Endothelial cell of umbilical vein (primary cell): ENCODE measurements at regions not wholly inside any gene's neighbourhood (a gene's known extent, or its start where the extent isn't known, plus 50 kb on each side); places are given as distances from the start of the nearest gene placed in this dataset.

Source experiments
- BruUV-seq: library from RNA; stranded (reverse); fragments of 400-500 nt; replicated peaks from 2 replicates; lab custom pipeline; 2021; lab: Mats Ljungman, UMichigan
- CTCF ChIA-PET: fragments of 300-600, 350-600 bp; sonication (Branson Sonifier 250); formaldehyde crosslinking; loops from one replicate; lab custom pipeline; 2021; ENCODE audit warnings: antibody characterized with exemption, inconsistent platforms; lab: Charles Lee
- POLR2A ChIA-PET: fragments of 300-600, 350-600 bp; sonication (Branson Sonifier 250); formaldehyde crosslinking; loops from one replicate; lab custom pipeline; 2021; ENCODE audit warnings: antibody characterized with exemption, inconsistent platforms; lab: Charles Lee
- DNase-seq: peaks from one replicate; pipeline ENCODE4 v3.0.0-alpha.2; 2011; ENCODE audit warnings: low read depth, low spot score
- FAIRE-seq: peaks from 2 replicates; lab custom pipeline; 2011; peaks lifted over from hg19 to GRCh38; lab: Jason Lieb, UNC
- H2AFZ ChIP-seq: 2 replicates; pipeline ENCODE4 v1.6.0; 2012; ENCODE audit warnings: low read depth, low read length, control low read depth, inconsistent platforms
- H3K27ac ChIP-seq: 2 replicates; pipeline ENCODE4 v1.5.1; 2011; ENCODE audit warnings: low read depth, mild to moderate bottlenecking, control low read depth, low read length, moderate library complexity; ENCODE audit not compliant: insufficient read depth
- H3K27me3 ChIP-seq, 2 experiments: 2 replicates each; pipeline versions ENCODE4 v1.6.0 to v1.6.1; 2011; ENCODE audit warnings: low read length in 2 of 2, mixed read lengths in 1 of 2; ENCODE audit not compliant: control insufficient read depth in 2 of 2, insufficient read depth in 2 of 2
- H3K36me3 ChIP-seq, 2 experiments: 2 replicates in 1 of 2; 3 replicates in 1 of 2; pipeline ENCODE4 v1.5.1; 2011; ENCODE audit warnings: low read length in 2 of 2, mild to moderate bottlenecking in 1 of 2, moderate library complexity in 1 of 2; ENCODE audit not compliant: control insufficient read depth in 2 of 2, insufficient read depth in 2 of 2; ENCODE audit errors: extremely low read depth in 1 of 2
- H3K4me1 ChIP-seq: 3 replicates; pipeline ENCODE4 v1.5.1; 2011; ENCODE audit warnings: mild to moderate bottlenecking, low read length; ENCODE audit not compliant: control insufficient read depth, insufficient read depth; ENCODE audit errors: extremely low read depth
- H3K4me2 ChIP-seq: 2 replicates; pipeline ENCODE4 v1.6.1; 2011; ENCODE audit warnings: low read length, control low read depth, mixed read lengths; ENCODE audit not compliant: insufficient read depth
- H3K4me3 ChIP-seq, 3 experiments: fragments of 200-600 bp in 1 of 3; sonication (generic), shearing (Covaris generic) in 1 of 3; replicated peaks in 1 of 3; 2 replicates each; pipeline ENCODE4 v1.5.1; 2011 to 2016; ENCODE audit warnings: control low read depth in 3 of 3, low read length in 3 of 3, mild to moderate bottlenecking in 2 of 3, inconsistent platforms in 1 of 3, low read depth in 1 of 3, moderate library complexity in 1 of 3; ENCODE audit not compliant: insufficient read depth in 1 of 3
- H3K79me2 ChIP-seq: 2 replicates; pipeline ENCODE4 v1.6.0; 2012; ENCODE audit warnings: low read length, inconsistent platforms; ENCODE audit not compliant: control insufficient read depth, insufficient read depth
- H3K9ac ChIP-seq: replicated peaks from 2 replicates; pipeline ENCODE3; 2011; ENCODE audit warnings: low read length, control low read depth; ENCODE audit not compliant: insufficient read depth; ENCODE audit errors: extremely low read depth
- H3K9me1 ChIP-seq: replicated peaks from 3 replicates; pipeline ENCODE4 v1.6.0; 2011; ENCODE audit warnings: mild to moderate bottlenecking, low read length; ENCODE audit not compliant: control insufficient read depth, insufficient read depth; ENCODE audit errors: extremely low read depth
- H3K9me3 ChIP-seq: replicated peaks from 2 replicates; pipeline ENCODE4 v1.5.1; 2012; ENCODE audit warnings: low read length, inconsistent platforms; ENCODE audit not compliant: control insufficient read depth, insufficient read depth
- H4K20me1 ChIP-seq: replicated peaks from 2 replicates; pipeline ENCODE3; 2011; ENCODE audit warnings: mild to moderate bottlenecking, low read length; ENCODE audit not compliant: control insufficient read depth, insufficient read depth; ENCODE audit errors: extremely low read depth
- EZH2 ChIP-seq: IDR thresholded peaks from 2 replicates; pipeline ENCODE4 v1.6.1; 2012; ENCODE audit warnings: borderline replicate concordance, low read depth, mild to moderate bottlenecking, moderate library complexity, low read length, inconsistent platforms; ENCODE audit not compliant: severe bottlenecking
- FOS ChIP-seq: IDR thresholded peaks from 2 replicates; pipeline ENCODE4 v1.6.1; 2011; ENCODE audit warnings: mild to moderate bottlenecking, low read length, moderate library complexity, borderline replicate concordance; ENCODE audit not compliant: insufficient read depth
- GATA2 ChIP-seq: IDR thresholded peaks from 2 replicates; pipeline ENCODE4 v1.7.0; 2011; ENCODE audit warnings: low read depth, mild to moderate bottlenecking, moderate library complexity, mixed read lengths, low read length; ENCODE audit not compliant: insufficient read length, insufficient read depth
- JUN ChIP-seq: IDR thresholded peaks from 2 replicates; pipeline ENCODE4 v1.6.1; 2011; ENCODE audit warnings: borderline replicate concordance, low read depth; ENCODE audit not compliant: insufficient read length, insufficient read depth
- MYC ChIP-seq: IDR thresholded peaks from one replicate; pipeline ENCODE4 v1.6.1; 2011; ENCODE audit warnings: mild to moderate bottlenecking, low read depth, low read length
- POLR2A ChIP-seq: IDR thresholded peaks from 2 replicates; pipeline ENCODE4 v1.6.1; 2012; ENCODE audit warnings: low read depth, mild to moderate bottlenecking, control low read depth, low read length
- POLR2AphosphoS5 ChIP-seq: IDR thresholded peaks from 2 replicates; pipeline ENCODE4 v1.6.1; 2012; ENCODE audit warnings: low read depth, mild to moderate bottlenecking, control low read depth, low read length, moderate library complexity; ENCODE audit not compliant: insufficient read depth
- dilution Hi-C: fragments of 300-500 bp; cut with MboI; formaldehyde crosslinking; loops from one replicate; pipeline ENCODE4 v1.15.0; 2019; ENCODE audit warnings: low sequenced_read_pairs; ENCODE audit not compliant: extremely low pct_ligation_motif_present
- intact Hi-C: fragments of 100-400 bp; cut with micrococcal nuclease; formaldehyde crosslinking; loops from one replicate; pipeline ENCODE4 v1.10.0; 2022
- TF ChIP-seq, protein P1 (sequence below): IDR thresholded peaks from 2 replicates; pipeline ENCODE4 v1.6.1; 2011; ENCODE audit not compliant: insufficient read depth, insufficient read length
- TF ChIP-seq, protein P2 (sequence below), 2 donors: IDR thresholded peaks; 1 replicate in 1 of 2; 2 replicates in 1 of 2; pipeline ENCODE4 v1.5.1; 2011; ENCODE audit warnings: low read length in 2 of 2, mild to moderate bottlenecking in 2 of 2, moderate library complexity in 2 of 2, control low read depth in 1 of 2, inconsistent platforms in 1 of 2, low read depth in 1 of 2; ENCODE audit not compliant: insufficient read depth in 1 of 2; ENCODE audit errors: extremely low read depth in 1 of 2

DNA sequence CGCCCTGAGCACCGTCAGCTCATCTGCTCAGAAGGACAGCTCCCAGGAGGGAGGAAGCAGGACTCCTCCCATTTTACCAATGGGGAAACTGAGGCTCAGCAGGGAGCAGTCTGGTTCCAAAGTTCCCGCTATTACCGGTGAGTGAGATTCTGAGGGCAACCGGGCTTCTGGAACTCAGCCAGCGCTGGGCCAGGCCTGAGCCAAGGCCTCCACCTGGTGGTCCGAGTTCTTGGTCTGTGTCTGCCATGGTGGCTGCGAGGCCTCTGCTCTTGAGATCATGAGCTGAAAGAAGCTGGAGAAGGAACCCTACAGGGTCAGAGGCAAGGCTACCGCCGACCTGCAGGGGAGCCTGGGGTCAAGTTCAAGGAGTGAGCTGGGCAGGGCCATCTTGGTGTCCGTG lies 110.8 kb upstream of the GSE1 start:
- H3K79me2 ChIP-seq, result no peaks in the 10 kb centered on the region
- TF ChIP-seq JUN (no peak), MYC (no peak)
- TF ChIP-seq, protein P1, sequence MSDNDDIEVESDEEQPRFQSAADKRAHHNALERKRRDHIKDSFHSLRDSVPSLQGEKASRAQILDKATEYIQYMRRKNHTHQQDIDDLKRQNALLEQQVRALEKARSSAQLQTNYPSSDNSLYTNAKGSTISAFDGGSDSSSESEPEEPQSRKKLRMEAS, result no peak
- intact Hi-C loops (no loop called here), dilution Hi-C loops (no loop called here)
- no peaks in the 10 kb centered on the region for H4K20me1 ChIP-seq
- no peak overlapping the region for H3K27ac ChIP-seq
- H2AFZ ChIP-seq, result no peak overlapping the region
- DNase-seq, result no peak
- ChIA-PET POLR2A (no interaction called here), CTCF (interaction anchor here (0.7 to 1.3 kb wide), 4 partner anchors 11 to 107 kb away, joined by 3 to 4 read pairs (median 3); no protein-coding TSS in a partner anchor)
- H3K4me3 ChIP-seq, result no peak overlapping the region
- H3K9ac ChIP-seq, result no peak overlapping the region
- no peaks in the 10 kb centered on the region for H3K36me3 ChIP-seq
- FAIRE-seq, result no peak
- H3K27me3 ChIP-seq, result no peaks in the 10 kb centered on the region
- H3K9me3 ChIP-seq, result no peaks in the 10 kb centered on the region
- H3K9me1 ChIP-seq, result no peaks in the 10 kb centered on the region
- no TSS peak for BruUV-seq
- no peaks in the 10 kb centered on the region for H3K4me1 ChIP-seq
- no peak overlapping the region for H3K4me2 ChIP-seq

DNA sequence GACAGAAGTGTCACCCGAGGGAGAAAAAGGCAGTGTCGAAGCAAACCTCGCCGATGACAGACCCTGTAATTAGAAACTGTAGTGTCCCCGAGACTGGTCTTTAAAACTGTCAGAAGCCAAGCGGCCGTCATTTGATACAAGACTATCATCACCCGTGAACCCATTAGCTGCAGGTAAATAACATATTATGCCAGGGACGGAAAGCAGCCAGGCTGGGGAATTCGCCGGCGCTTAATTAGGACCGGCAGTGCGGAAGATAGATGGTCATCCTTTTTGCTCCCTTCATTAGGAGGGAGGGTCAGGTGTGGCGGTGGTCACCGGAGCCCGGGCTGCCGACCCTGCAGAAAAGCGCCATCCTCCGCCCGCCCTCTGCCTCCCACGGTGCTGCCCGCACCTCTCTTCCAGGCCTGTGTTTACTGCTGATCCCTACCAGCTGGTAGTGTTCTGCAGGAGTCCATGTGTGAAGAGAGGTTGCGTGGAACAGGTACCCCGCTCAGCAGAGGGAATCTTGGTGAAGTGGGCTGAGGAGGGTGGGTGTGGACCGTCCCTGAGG lies 109.4 kb upstream of the GSE1 start:
- no peaks in the 10 kb centered on the region for H3K9me1 ChIP-seq
- POLR2A ChIA-PET, result no interaction called here
- no peaks in the 10 kb centered on the region for H3K9me3 ChIP-seq
- no peak overlapping the region for H3K4me3 ChIP-seq
- FAIRE-seq (no peak), DNase-seq (no peak)
- no TSS peak for BruUV-seq
- H2AFZ ChIP-seq, result no peak overlapping the region
- H3K36me3 ChIP-seq, result no peaks in the 10 kb centered on the region
- TF ChIP-seq EZH2 (no peak), JUN (no peak), MYC (no peak), POLR2A (no peak), GATA2 (no peak), FOS (no peak), POLR2AphosphoS5 (no peak)
- TF ChIP-seq, protein P1, result no peak
- TF ChIP-seq, protein P2, sequence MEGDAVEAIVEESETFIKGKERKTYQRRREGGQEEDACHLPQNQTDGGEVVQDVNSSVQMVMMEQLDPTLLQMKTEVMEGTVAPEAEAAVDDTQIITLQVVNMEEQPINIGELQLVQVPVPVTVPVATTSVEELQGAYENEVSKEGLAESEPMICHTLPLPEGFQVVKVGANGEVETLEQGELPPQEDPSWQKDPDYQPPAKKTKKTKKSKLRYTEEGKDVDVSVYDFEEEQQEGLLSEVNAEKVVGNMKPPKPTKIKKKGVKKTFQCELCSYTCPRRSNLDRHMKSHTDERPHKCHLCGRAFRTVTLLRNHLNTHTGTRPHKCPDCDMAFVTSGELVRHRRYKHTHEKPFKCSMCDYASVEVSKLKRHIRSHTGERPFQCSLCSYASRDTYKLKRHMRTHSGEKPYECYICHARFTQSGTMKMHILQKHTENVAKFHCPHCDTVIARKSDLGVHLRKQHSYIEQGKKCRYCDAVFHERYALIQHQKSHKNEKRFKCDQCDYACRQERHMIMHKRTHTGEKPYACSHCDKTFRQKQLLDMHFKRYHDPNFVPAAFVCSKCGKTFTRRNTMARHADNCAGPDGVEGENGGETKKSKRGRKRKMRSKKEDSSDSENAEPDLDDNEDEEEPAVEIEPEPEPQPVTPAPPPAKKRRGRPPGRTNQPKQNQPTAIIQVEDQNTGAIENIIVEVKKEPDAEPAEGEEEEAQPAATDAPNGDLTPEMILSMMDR (IDR thresholded peaks at IDR 0.05; ENCODE audit: extremely low read depth in 1 of 2, insufficient read depth in 1 of 2, low read depth in 1 of 2, low read length in 2 of 2), result no peak
- H3K4me2 ChIP-seq, result no peak overlapping the region
- dilution Hi-C loops (no loop called here), intact Hi-C loops (no loop called here)
- no peak overlapping the region for H3K9ac ChIP-seq
- no peak overlapping the region for H3K27ac ChIP-seq
- H4K20me1 ChIP-seq, result no peaks in the 10 kb centered on the region
- H3K79me2 ChIP-seq, result no peaks in the 10 kb centered on the region
- no peaks in the 10 kb centered on the region for H3K4me1 ChIP-seq
- no peaks in the 10 kb centered on the region for H3K27me3 ChIP-seq
- CTCF ChIA-PET, result no interaction called here
